ENCODE measurements at regions not wholly inside any gene's neighbourhood (a gene's known extent, or its start where the extent isn't known, plus 50 kb on each side); places are given as distances from the start of the nearest gene placed in this dataset.

GRCh38 chr1:61605607-61606321 is 119.2 kb downstream of the TM2D1 start:
- no peaks in the 10 kb centered on the region for H3K36me3 ChIP-seq

GRCh38 chr1:61604684-61605083 is 120.3 kb downstream of the TM2D1 start:
- Histone ChIP-seq H3K4me3 (ENCODE audit: low read depth, low read length) (no peak overlapping the region), H3K9me3 (ENCODE audit: severe bottlenecking) (no peaks in the 10 kb centered on the region), H3K27me3 (ENCODE audit: insufficient read depth, low read depth, severe bottlenecking) (no peaks in the 10 kb centered on the region), H3K27ac (no peak overlapping the region), H3K36me3 (no peaks in the 10 kb centered on the region)
- DNase-seq = no peak
- no peak for TF ChIP-seq CTCF (IDR thresholded peaks at IDR 0.05; ENCODE audit: low read depth, low read length)

More at GRCh38 chr1:61605607-61606321, 119.2 kb downstream of the TM2D1 start:
- Histone ChIP-seq H3K27ac (no peak overlapping the region), H3K27me3 (ENCODE audit: insufficient read depth, low read depth, severe bottlenecking) (no peaks in the 10 kb centered on the region), H3K9me3 (ENCODE audit: severe bottlenecking) (no peaks in the 10 kb centered on the region), H3K4me3 (ENCODE audit: low read depth, low read length) (no peak overlapping the region)
- DNase-seq = no peak
- TF ChIP-seq CTCF (IDR thresholded peaks at IDR 0.05; ENCODE audit: low read depth, low read length) = no peak

GRCh38 chr1:61604261-61604660 is 120.7 kb downstream of the TM2D1 start:
- Histone ChIP-seq H3K36me3 (no peaks in the 10 kb centered on the region), H3K9me3 (ENCODE audit: severe bottlenecking) (no peaks in the 10 kb centered on the region), H3K27ac (no peak overlapping the region), H3K27me3 (ENCODE audit: insufficient read depth, low read depth, severe bottlenecking) (no peaks in the 10 kb centered on the region), H3K4me3 (ENCODE audit: low read depth, low read length) (no peak overlapping the region)
- DNase-seq = no peak
- TF ChIP-seq CTCF (IDR thresholded peaks at IDR 0.05; ENCODE audit: low read depth, low read length) = no peak

- TF ChIP-seq CTCF (IDR thresholded peaks at IDR 0.05; ENCODE audit: low read depth, low read length) = no peak
- Histone ChIP-seq H3K27ac (no peak overlapping the region), H3K36me3 (no peaks in the 10 kb centered on the region), H3K9me3 (ENCODE audit: severe bottlenecking) (no peaks in the 10 kb centered on the region), H3K4me3 (ENCODE audit: low read depth, low read length) (no peak overlapping the region), H3K27me3 (ENCODE audit: insufficient read depth, low read depth, severe bottlenecking) (no peaks in the 10 kb centered on the region)
- no peak for DNase-seq
Measured at GRCh38 chr1:61602663-61603062, 122.3 kb downstream of the TM2D1 start.

GRCh38 chr1:61597601-61598000 is 127.3 kb downstream of the TM2D1 start:
- no peak for TF ChIP-seq CTCF (IDR thresholded peaks at IDR 0.05; ENCODE audit: low read depth, low read length)
- no peak for DNase-seq
- Histone ChIP-seq H3K27me3 (ENCODE audit: insufficient read depth, low read depth, severe bottlenecking) (no peaks in the 10 kb centered on the region), H3K36me3 (no peaks in the 10 kb centered on the region), H3K27ac (no peak overlapping the region), H3K9me3 (ENCODE audit: severe bottlenecking) (no peaks in the 10 kb centered on the region), H3K4me3 (ENCODE audit: low read depth, low read length) (no peak overlapping the region)

GRCh38 chr1:61593331-61593730 is 131.6 kb downstream of the TM2D1 start:
- Histone ChIP-seq H3K9me3 (ENCODE audit: severe bottlenecking) (no peaks in the 10 kb centered on the region), H3K4me3 (ENCODE audit: low read depth, low read length) (no peak overlapping the region), H3K27me3 (ENCODE audit: insufficient read depth, low read depth, severe bottlenecking) (no peaks in the 10 kb centered on the region), H3K27ac (no peak overlapping the region), H3K36me3 (no peaks in the 10 kb centered on the region)
- TF ChIP-seq CTCF (IDR thresholded peaks at IDR 0.05; ENCODE audit: low read depth, low read length) = no peak
- DNase-seq = no peak

Measured in WERI-Rb-1 (cell line).